HG03457 (cell line): ENCODE measurements at regions not wholly inside any gene's neighbourhood (a gene's known extent, or its start where the extent isn't known, plus 50 kb on each side); places are given as distances from the start of the nearest gene placed in this dataset.

Experiments used
- ATAC-seq: cut with Tn5 transposase; IDR thresholded peaks from one replicate; pipeline ENCODE4 v1.9.1; 2021; ENCODE audit warnings: moderate number of reproducible peaks; ENCODE audit not compliant: unreplicated experiment

DNA sequence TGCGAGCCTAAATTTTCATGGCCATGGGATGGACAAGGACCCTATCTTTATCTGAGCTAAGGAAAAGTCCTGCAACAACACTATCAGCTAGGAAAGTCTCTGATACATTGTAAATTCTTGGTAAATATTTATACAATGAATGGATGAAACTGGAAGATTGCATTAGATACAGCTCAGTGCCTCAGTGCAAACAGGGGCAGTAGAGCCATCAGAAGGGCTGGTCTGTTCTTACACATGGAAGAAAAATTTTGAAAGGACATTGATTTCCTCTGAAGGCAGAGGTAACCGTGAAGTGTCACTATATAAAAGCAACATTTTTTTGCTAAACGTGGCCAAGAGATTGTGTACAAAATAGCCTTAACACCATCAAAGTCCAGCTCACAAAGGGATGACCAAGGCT, 153.2 kb upstream of the GADL1 start:
- no peak for ATAC-seq

DNA sequence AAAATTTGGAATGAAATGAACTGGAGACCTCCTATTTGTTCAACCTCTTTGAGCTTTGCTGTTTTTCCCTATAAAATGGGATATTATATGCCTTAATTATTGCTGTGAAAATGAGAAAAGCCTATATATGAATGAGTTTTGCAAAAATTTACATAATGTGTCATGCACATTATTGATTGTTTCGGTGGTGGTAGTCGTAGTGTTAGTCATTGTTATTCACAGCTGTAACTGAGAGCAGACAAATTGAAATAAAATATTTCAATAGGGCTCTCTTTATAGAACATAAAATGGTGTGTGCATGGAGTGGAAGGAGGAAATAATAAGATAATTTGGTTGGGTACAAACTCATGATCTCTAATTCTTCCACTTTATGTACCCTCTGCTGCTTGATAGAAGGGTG, 153.7 kb upstream of the GADL1 start:
- no peak for ATAC-seq

DNA sequence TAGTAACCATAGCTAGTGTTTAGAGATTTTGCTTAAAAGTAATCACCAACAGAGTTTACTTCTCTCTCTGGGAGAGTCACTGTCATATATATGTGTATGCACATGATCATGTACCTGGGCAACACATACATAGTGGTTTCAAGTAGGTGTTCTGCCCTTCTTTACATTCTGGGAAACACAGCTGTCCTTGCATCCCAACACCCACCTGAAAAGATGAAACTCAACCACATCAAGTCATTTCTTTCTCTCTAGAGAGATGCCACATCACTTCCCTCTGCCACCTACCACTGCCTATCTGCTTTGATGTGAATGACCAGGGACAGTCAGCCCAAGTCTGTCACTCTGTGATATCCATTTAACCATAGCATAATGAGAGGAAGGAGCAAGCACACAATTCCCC, 155.8 kb upstream of the GADL1 start:
- ATAC-seq, result no peak

DNA sequence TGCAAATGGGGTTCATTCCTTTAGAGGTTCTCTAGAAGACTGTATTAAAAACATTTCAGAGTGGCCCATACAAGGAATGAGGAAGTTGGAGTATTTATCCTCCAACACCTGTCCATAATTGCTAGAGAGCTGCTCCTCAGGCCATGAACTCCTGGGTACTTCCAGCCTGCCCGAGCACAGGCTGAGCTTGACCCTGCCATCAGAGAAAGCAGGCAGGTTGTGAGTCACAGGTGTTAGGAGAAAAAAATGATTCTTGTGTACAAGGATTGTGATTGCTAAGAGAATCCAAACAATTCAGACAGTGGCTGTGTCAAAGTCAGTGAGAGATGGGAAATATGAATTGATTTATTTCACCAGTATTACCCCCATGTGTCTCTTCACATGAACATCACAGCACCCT, 156.8 kb upstream of the GADL1 start:
- no peak for ATAC-seq

DNA sequence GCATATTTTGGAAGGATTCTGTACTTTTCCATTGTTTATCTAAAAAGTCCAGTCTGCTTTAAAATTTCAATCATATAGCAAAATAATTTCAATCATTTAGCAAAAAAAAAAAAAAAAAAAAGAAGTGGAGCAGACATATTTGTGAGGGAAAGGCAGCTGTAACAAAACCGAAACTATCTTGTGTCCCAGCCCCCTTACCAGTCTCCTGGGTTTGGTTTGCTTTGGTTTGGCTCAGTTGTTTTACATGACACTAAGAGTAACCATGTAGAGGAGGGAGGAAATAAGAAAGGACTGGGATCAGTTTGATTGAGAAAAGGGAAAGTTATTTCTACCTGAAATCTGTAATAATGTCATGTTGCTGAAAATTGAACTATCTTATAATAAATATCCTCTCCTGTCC, 158.8 kb upstream of the GADL1 start:
- ATAC-seq, result no peak

DNA sequence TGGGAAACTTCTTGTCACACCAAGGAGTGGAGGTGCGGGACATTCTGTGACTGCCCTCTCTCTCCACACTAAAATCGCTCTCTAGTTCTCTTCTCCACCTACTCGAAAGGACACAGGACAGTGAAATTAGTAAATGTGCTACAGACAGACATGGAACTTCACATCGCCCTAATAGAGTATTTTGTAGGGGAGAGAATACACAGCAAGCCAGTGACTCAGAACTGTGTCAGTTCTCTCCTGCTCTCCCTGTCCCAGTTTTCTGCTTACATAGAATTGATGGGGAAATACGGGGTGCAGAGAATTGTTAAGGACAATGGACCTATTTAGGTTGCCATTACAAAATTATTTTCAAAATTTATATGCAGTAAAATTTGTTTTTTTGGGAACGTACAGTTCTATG, 159.6 kb upstream of the GADL1 start:
- ATAC-seq, result no peak

DNA sequence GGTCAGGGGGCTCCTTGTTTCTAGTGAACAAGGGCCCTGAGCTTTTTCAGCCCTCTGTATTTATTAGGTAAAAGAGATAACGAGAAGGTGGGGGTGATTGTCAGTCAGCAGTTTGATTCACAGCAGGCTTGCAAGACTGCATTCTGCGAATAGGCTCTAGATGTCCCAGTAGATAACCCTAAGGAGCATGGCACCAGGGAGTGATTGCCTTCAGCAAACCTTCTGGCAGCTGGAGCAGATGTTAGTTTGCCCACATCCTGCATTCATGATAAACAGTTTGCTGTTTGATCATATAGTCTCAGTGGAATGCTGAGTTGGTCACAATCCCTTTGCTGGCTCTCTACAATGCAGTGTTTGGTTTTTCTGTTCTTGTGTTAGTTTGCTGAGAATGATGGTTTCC, 161.3 kb upstream of the GADL1 start:
- no peak for ATAC-seq

DNA sequence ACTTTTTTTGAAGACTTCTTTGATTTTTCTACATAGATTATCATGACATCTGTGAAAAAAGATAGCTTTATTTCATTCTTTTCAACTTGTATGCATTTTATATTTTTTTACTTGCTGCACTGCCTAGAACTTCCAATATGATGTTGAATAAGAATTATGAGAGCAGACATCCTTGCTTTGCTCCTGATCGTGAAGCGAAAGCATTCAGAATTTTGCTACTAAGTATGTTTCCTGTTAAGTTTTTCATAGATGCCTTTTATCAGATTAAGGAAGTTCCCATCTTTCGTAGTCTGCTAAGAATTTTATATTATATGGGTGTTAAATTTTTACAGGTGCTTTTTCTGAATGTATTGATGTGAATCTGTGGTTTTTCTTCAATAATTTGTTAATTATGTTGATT, 163.4 kb upstream of the GADL1 start:
- ATAC-seq, result no peak

DNA sequence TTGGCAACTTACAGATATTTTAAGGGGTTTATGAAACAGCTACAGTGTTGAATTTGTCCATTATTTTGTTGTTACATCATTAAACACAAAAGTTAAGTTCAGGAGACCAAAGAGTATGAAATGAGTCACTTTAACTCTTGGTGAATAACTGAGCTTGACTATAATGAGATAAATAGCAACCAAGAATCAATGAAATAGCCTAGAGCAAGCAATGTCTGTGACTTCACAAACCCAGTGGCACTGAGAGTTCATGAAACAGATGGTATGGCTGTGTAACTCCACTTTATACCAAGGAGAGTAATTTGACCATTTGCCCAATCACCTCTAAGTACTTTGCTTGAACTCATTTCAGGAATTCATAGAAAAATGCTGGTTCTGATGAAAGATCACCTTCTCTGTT, 169.6 kb upstream of the GADL1 start:
- ATAC-seq, result no peak

DNA sequence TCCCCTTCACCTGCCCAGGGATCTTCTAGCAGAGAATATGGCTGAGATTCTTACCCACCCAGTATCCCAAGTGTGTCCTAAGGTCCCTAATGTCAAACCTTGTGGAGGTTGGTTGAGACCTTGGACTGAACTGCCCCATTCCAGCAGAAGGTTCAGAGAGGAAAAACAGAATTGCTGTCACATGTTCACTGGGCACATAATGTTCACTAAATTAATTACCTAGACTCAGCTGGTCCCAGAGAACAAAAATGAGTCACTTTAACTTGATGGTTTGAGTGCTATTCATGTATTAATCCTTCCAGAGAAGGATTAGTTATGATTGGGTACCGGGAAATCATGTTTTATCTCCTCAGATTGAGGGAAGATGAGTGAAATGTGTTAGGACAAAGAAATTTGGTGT, 171.3 kb upstream of the GADL1 start:
- no peak for ATAC-seq

DNA sequence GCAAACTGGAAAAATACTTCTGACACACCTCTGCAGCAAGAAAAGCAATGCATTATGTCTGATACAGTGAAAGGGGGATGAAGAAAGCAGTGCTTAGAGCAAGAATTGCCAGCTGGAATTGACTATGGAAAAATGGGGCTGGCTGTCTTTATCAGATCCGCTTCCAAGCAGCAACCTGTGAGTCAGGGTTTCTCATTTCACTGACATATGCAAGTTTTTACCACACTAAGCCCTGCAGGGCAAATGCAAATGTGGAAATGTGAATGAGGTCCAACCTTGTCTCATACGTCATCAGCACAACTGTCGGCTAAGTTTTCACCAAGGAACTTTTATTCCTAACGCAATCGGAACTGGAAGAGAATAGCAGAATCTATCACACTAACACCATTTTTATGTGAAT, 172.5 kb upstream of the GADL1 start:
- no peak for ATAC-seq

DNA sequence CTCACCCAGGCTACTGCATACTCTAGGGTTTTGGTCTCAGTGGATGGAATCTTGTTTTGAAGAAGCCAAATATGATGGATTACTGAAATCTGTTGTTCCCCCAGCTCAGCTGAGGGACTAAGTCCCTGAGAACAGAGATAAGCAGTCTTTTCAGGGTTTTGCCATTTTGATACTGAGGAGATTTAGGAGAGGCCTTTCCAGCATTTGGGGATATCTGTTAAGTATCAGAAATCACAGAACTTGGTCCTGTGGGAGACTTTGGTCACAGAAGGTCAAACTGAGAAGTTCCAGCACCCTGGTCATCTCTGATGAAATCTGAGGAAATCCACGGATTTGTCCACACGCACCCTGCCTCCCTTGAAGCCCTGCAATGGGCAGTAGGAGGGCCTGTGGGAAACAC, 181.0 kb upstream of the GADL1 start:
- no peak for ATAC-seq

DNA sequence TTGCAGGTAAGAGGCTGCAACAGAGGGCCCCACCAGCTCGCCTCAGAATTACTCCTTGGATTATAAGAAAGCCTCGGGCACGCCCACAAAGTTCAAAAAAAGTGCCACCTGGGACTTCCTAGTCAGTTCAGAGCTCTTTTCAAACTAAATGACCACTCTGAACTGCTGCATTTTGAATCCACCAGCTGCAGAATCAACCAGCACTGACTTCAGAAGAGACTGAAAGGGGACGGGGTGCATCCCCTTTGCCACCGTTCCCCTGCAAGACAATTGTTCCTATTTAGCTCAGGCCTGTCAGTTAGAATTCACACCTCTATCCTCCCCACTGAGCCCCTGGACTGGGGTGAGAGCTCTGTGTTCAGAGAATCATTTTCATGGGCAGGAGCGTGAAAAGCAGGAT, 181.4 kb upstream of the GADL1 start:
- ATAC-seq, result no peak

DNA sequence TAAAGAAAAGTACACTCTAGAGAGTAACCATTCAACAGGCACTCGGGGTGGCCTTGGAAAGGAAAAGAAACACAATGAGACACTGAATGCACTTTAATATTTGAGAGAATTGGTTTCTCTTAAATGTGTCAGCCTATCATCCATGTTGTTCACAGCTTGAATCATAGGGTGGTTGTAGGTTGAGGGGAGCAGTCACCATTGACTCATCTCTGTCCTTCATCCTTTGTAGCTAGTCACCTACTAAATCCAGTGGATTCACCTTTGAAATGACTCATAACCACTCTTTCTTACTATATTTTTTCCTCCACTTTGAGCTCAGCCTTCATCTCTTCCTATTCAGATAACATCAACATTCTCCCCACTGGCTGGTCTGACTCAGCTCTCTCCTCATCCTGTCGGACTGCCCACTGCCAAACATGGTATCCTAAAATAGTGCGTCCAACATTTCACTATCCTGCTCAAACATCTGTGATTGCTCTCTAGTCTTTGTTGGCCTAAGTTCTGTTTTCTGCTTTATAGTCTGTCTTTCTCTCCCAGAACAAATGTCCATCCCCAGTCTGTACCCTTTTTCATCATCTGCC, 182.7 kb upstream of the GADL1 start:
- ATAC-seq, result no peak

DNA sequence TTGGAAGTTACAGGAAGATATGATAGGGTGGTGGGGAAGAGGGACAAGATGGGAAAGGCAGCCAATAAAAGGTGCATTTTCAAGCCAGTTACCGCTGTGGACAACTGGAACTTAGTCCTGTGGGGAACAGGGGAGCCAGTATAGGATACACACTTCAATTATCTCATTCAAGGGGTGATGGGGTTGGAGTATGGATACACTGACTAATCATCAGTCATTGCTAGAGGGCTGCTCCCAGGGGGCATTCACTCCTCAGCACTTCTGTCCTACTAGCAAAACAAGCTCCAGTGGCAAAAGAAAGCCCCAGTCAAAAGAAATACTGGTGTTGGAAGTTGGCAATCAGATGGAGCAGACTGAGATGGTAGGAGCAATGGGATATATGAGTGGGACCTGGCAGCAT, 183.4 kb upstream of the GADL1 start:
- no peak for ATAC-seq

DNA sequence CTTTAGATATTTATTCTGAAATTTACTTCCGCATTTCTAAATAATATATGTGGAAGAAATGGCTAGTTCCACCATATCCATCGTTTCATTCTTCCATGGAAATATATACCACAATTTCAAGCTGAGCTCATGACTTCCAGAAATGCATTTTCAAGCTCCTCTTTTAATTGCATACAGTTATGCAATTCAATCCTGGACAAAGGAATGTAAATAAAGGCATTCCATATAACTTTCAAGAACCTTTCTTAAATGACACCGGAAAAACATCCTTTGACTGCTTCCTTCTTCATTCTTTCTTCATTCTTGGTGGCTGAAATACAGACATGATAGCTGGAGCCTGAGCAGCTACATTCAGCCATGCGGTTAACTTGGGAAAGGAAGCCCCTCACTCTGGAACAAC, 185.2 kb upstream of the GADL1 start:
- no peak for ATAC-seq

DNA sequence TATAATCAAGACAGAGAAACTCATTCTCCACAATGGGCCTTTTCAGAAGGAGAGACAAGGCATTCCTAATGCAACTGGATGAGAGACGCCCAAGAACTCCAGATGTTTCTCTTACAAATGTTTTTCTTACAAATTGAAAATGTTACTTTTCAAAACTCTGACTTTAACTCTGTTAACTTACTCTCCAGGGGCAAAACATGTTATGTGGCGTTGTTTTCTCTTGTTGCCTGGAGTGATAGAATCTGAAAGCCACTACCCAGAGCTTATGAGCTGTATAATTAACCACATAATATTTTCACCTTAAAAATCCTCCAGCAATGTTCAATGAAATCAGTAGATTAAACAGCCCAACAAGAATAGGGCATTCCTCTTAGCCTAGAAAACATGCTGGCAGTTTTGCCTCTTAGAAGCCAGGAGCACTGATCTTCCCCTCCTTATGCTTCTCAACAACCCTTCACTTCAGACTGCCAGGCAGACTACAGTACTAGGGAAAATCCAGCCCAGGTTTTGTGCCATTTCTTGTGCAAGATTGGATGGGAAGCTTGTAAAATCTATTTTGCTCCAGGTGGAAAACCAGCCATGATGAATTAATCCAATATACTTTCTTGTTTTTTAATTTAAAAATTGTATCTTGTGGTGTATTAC, 186.7 kb upstream of the GADL1 start:
- no peak for ATAC-seq

DNA sequence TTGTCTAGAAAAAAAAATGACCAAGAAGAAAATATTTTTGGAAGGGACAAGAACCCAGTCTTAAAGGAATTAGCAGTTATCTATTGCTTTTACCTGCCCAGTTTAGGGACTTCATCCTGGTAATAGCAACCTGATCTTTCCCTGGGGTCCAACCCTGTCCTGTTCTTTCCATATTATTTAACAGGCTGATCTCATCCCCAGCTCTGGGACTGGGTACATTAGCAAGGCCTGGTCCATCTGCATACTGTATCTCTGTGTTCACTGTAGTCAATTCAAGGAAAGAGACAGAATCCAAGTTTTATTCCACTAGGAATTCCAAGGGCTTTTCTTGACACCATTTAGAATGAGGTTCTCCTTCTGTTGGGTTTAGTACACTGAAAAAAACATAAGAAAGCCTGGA, 191.7 kb upstream of the GADL1 start:
- ATAC-seq, result no peak

DNA sequence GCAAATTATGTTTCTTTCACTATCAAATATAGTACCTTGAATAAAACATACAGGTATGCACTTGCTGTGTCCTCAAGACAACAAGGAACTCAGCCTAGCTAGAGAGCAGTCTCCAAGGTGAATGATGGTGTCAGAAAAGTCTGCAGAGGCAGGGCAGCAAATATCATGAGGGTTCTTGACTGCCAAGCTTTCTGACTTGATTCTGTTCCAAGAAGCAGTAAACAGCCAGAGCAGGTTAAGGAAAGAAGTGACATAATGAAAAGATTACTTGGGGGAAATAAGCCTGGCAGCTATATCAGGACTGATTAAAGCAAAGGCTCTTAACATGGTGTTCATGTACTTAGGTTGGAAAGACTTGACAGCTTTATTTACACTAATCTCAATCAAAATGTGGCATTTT, 192.2 kb upstream of the GADL1 start:
- ATAC-seq, result no peak

DNA sequence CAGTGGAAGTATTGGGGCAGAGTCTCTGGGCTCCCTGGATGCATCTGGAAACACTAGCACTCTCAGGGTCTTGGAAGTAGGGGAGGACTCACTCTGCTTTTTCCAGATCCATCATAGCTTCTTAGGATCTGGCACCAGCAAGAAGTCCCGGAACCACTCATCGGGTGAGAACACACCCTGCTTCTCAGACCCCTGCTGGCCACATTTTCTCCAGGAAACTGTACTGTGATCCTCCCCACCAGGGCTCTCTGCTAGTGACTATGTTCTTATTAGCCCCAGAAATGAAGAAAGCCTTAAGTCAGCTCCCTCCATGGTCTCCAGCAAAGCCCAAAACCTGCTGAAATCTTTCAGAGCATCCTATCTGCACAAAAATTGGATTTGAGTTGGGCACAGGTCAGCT, 197.3 kb upstream of the GADL1 start:
- ATAC-seq, result no peak

DNA sequence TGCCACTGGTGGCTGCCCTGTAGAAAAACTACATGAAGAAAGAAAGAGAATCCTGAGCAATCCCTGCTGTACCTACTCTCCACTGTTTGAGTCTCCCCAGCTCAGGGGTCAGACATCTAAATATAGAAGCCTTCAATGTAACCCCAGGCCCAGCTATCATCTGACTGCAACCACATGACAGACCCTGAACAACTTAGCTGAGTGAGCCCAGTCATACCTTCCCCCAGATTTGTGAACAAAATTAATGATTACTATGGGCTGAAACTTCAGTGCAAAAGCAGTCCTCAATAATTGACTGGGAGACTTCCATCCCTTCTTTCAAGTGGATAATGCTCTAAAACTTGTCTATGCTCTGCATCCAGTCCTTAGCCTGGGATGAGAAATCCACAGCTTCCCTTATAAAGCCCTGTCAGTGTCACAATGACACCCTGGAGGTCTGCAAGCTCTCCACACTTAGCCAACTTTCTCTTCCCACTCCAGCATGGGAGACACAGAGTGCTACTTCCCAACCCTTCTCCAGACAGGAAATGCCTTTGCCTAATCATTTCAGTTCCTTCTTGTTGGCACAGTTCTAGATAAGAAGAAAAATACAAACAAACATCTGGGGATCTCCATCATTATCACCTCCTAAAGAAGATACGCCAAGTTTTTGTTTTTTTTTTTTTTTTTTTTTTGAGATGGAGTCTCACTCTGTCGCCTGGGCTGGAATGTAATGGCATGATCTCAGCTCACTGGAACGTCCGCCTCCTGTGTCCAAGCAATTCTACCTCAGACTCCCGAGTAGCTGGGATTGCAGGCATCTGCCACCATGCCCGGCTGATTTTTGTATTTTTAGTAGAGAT, 198.5 kb upstream of the GADL1 start:
- no peak for ATAC-seq

DNA sequence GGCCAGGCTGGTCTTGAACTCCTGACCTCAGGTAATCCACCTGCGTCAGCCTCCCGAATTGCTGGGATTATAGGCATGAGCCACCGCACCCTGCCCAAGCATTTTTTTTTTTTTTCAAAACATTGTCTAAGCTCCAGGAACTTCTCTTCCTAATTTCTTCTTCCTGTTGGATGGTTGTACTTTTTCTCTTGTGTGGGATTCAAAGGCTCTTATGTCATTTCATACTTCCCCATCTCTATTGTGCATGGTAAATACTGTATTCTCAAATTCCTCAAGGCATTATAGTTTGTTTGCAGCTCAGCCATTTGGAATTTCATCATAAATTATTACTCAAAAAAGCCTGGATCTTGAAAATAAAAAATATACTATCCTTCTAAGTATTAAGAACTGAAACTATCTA, 199.1 kb upstream of the GADL1 start:
- ATAC-seq, result no peak
